NCI-H2107 treated with DMSO at 0.1 percent for 48 hours (cell line): ENCODE measurements at regions not wholly inside any gene's neighbourhood (a gene's known extent, or its start where the extent isn't known, plus 50 kb on each side); places are given as distances from the start of the nearest gene placed in this dataset.
"Not testable (repeated sequence)": the region's sequence is repeated elsewhere in the genome, so short reads cannot be mapped to it uniquely, and the experiment has no call there.

Source experiments
- DNase-seq: peaks from one replicate; lab custom pipeline; 2025; ENCODE audit not compliant: unreplicated experiment; lab: John Stamatoyannopoulos, UW

GRCh38 chr3:187481426-187481825 is 113.2 kb downstream of the RTP4 start:
- no peak for DNase-seq

DNA sequence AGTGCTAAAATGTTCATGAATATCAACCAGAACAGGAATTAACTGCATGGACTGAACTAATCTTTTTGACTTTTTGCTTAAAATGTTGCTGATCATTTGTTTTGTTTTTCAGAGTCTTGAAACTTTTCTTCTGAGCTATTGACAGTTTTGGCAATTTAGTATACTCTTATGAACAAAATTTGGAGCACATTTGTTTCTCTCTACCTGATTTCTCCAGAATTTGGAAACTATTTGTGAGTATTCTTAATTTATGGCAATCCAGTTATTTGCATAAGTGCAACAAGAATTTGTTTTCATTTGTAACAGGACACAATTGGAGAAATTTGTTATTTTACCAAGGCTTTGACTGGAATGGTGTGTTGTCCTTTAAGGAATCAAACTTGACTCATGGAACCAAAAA is 107.4 kb downstream of the RTP4 start:
- DNase-seq = not testable (repeated sequence)

- no peak for DNase-seq
Observed at GRCh38 chr3:187473778-187474406, 105.7 kb downstream of the RTP4 start.

DNA sequence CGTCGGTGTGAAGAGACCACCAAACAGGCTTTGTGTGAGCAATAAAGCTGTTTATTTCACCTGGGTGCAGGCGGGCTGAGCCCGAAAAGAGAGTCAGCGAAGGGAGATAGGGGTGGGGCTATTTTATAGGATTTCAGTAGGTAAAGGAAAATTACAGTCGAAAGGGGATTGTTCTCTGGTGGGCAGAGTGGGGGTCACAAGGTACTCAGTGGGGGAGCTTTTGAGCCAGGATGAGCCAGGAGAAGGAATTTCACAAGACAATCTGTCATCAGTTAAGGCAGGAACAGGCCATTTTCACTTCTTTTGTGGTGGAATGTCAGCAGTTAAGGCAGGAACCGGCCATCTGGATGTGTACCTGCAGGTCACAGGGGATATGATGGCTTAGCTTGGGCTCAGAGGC is 98.1 kb downstream of the RTP4 start:
- not testable (repeated sequence) for DNase-seq

DNA sequence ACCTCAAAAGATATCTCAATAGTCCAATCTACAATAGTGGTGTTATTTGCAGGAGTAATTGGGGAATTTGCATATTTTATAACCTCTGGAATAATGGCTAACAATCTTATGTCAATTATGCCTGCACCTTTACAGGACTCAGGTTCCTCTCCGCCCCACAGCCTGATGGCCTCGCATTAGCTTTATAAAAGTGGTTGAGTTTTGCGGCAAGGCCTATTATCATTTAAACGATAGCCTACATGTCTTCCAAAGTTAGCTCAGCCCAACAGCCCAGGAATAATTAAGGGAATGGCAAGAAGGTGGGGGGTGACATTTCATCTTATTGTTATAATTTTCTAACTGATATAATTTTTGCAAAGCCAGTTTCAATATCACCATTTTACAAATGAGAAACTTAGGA is 97.3 kb downstream of the RTP4 start:
- DNase-seq = no peak

DNA sequence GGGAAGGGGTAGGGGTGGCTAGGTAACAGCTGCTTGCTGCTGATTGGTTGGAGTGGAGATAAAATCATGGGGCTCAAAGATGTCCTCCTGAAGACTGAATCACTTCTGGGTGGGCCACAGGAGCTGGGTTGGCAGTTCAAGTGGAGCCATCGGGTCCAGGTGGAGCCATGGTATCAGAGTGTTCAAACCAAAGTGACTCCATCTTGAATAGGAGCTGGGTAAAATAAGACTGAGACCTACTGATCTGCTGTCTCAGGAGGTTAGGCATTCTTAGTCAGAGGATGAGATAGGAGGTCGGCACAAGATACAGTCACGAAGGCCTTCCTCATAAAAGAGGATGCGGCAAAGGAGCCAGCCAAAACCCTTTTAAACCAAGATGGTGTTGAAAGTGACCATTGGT is 96.5 kb downstream of the RTP4 start:
- DNase-seq = no peak

DNA sequence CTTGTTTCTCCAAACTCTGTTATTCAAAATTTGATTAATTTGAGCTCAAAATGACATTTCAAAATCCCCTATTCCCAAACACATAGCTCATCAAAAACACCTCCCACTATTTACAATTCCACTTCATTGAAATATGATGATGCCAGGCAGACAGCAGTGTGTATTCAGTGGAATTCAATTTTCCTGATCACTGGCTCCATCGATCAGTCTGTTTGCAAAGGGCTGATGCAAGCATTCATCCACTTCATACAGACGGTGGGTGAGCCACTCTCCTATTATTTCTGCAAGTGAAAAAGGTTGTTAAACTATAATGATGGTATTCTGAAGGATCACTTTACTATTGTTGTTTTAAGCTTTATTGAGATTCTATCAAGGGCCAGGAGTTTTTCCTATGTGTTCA is 90.7 kb downstream of the RTP4 start:
- no peak for DNase-seq

DNA sequence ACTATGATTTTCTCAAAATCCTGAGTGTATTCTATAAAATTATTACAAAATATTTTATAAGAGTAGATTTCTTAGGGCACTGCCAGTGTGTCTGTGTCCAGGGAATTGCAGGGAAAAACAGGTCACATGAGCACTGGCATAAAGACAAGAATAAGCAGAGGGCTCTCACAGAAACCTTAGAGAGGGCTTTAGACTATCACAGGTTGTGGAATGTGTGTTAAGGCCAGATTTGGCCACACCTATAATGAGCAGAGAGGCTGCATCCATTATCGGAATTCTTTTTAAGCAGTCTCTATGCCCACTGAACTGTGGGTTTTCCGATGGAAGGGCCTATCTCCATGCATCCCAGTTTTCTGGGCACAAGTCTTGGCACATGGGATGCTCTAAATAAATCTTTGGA is 90.2 kb downstream of the RTP4 start:
- DNase-seq = no peak

GRCh38 chr3:187456250-187456649 is 88.1 kb downstream of the RTP4 start:
- no peak for DNase-seq

DNA sequence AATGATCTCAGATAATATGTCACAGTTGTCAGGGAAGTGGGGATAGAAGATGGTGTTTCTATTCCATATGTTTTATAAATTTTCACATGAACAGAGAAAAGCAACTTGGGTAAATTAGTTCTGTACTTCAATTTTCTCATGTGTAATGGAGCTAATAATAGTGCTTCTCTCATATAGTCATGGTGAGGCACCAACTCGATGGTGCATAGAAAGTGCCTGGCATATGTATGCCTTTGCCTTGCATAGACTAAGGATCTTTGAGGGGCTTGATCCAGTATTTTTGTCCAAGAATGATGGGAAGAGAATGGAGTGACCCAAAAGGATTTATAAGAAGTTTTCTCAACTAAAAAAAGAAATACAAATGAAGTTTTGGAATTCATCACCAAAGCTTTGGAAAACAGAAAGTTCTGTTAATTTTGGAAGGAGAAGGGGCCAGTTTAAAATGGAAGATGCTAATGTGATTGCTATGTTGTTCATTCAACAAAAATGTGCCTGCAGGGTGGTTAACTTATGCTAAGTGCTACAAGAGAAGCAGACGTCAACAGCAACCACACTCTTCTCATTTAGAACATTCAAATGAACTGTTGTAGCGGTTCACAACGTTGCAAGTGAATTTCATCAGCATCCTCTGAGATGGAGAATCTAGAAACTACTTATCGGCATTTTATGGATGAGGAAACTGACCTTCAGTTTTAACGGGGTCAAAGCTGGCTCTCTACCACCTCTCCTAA is 86.1 kb downstream of the RTP4 start:
- DNase-seq = no peak

GRCh38 chr3:187450431-187451190 is 82.4 kb downstream of the RTP4 start:
- DNase-seq = no peak

GRCh38 chr3:187448674-187449073 is 80.5 kb downstream of the RTP4 start:
- DNase-seq = no peak

- DNase-seq = no peak
Observed at GRCh38 chr3:187447737-187448136, 79.6 kb downstream of the RTP4 start.

GRCh38 chr3:187445356-187445755 is 77.2 kb downstream of the RTP4 start:
- DNase-seq = no peak

GRCh38 chr3:187434524-187434923 is 66.3 kb downstream of the RTP4 start:
- DNase-seq = no peak

DNA sequence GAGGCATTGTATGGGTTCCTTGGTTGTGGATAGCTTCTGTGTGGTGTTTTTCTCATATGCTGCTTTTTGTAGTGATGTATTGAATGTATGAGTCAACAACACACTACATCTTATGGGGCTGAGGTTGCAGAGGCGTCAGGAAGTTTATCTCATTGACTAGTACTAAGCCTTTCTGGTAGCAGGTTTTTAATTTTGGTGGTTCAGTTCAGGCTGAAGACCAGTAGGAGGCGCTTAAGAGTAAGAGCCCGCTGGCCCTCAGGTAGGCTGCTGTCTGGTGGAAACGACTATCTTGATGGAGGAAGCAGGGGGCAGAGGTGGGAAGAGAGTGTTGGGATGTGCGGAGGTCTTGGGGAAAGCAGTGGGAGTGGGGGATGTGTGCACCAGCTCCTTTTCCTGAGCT is 62.4 kb downstream of the RTP4 start:
- DNase-seq = no peak
